HG03025 (cell line): ENCODE measurements at regions not wholly inside any gene's neighbourhood (a gene's known extent, or its start where the extent isn't known, plus 50 kb on each side); places are given as distances from the start of the nearest gene placed in this dataset.

Experiments used
- ATAC-seq: cut with Tn5 transposase; IDR thresholded peaks from one replicate; pipeline ENCODE4 v1.9.1; 2021; ENCODE audit warnings: mild to moderate bottlenecking, moderate library complexity; ENCODE audit not compliant: unreplicated experiment, low FRiP score

DNA sequence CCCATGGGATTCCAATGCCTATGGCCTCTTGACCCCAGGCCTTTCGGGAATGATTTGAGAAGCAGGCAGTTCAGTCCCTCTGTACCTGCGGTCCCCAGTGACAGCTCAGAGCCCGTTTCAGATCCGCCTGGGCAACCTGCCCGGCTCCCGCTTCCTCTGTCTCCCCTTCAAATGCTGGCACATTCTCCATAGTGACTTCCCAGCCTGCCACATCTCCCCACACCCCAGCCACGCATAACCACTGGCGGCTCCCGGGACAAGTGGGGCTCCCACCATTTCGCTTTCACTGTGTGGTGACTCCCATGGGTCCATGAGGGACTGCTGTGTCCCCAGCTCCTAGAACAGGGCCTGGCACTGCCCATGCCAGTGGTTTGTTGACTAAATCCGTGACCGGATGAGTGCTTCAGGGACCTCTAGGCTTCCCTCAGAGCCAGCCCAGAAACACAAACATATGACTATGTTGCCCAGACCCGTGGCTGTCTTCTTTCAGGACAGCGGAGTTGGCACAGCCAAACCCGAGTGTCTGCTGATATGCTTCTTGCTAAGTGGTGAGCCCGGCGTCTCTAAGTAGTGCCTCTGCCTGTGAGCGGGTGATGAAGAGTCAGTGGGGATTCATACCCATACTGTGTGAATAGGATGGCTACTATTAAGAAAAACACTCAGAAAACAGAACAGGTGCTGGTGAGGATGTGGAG is 91.2 kb downstream of the GLI2 start:
- no peak for ATAC-seq

DNA sequence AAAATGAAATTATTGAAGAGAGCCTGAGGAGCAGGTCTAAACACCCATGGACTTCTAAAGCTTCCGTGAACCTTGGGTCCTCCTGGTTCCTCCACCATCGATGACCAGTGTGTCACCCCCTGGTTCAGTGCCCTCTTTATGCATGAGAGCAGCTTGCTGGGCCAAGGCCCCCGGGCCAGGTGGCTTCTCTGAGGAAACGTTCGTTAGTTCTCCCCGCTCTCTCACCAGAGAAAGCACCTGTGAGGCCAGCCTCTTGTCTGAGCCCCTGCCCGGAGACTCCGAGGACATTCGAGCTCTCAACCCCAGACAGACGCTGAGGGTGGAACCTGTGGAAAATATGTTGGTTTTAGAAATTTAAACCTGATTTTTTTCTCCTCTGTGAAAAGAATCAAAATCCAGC is 92.4 kb downstream of the GLI2 start:
- no peak for ATAC-seq

DNA sequence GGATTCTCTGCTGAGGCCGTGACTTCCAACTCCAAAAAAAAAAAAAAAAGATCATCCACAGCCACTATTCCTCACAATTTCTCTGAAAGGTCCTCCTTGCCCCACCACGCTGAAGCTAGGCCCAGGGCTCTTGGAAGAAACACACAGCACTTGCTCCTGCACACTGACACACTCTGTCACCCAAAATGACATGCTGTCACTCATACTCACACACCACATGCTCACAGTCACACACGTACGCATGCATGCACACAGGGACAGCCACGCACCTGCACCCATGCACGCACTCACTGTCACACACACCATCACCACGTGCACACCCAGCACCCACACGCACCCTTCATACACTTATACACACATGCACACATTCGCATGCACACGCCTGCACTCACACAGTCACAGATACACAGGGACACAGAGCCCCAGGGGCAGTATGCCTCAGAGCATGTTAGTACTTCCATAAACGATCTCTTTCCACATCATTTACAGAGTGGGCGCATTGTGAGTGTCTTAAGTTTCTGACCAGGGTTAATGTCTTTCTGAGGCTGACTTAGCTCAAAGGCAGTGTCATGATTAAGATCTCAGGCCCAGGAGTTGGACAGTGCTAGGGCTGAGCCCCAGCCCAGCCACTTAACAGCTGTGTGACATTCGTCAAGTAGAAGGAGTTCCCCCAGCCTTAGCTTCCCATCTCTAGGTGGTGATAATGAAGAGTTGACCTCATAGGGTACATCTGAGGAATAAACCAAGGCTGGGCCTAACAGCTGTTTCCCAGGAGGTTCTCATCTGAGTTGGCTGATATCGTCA is 93.4 kb downstream of the GLI2 start:
- ATAC-seq: no peak

DNA sequence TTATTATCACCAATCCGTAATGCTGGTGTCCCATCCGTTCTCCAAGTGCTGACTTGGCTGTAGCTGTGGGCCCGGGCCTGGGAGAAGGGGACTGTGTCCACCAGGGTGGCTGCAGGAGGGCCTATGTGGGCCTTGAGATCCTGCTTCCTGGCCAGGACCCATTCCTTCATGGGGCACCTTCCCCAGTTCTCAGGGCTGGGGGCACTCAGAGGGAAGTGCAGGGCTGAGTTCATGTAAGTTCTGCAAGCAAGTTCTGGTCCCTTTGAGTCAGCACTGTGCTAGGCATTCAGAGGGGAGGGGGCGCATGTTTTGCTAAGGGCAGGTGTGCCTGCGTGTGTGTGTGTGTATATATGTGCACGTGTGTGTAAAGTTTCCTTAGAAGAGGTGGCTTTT is 94.0 kb downstream of the GLI2 start:
- no peak for ATAC-seq

DNA sequence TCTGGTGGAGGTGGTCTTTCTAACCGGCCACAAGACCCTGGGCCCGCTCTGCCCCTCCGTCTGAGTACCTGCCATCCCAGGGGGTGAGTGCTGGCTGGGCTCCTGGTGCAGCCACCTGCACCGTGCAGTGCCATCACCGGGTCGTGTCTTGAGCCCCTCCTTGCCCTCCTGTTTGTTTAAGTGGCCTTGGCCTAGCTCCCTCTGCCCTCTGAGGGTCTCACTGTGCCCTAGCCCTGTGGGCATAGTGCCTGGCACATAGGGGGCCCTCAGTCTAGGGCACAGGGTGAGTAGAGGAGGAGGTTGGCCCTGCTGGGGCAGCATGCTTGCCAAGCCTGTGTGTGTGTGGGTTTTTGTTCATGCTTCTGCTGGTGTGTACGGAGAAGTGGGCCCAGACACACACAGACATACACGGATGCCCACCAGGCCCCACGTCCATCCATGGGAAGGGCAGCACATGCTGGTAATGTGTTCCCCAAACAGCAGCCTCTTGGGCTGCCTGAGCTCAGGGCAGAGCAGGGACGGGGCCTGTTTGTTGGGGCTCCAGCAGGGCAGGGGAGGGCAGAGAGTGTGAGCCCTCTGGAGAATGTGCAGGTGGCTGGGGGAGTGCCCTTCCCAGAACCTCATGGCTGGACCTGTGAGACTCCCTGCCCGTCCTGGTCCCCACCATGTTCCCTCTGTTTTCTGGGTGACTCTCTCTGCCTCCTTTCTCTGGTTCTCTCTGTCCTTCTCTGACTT is 94.6 kb downstream of the GLI2 start:
- ATAC-seq: no peak

DNA sequence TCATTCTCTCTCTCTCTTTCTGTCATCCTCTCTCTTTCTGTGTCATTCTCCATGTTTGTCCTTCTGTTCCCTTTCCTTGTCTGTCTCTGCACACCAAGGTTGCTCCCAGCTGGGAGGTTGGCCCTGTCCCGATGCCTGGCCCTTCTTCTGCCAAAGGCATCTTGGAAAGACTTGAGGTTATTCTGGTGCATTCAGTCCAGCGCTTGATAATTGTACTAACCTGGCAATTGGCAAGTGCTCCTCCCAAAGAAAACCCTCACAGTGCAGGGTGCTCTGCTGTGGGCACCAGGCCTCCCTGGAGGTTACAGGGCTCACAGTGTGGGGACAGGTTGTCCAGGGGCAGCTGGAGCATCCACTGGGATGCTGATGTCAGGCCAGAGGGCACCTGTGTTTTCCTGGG is 95.4 kb downstream of the GLI2 start:
- ATAC-seq: no peak

DNA sequence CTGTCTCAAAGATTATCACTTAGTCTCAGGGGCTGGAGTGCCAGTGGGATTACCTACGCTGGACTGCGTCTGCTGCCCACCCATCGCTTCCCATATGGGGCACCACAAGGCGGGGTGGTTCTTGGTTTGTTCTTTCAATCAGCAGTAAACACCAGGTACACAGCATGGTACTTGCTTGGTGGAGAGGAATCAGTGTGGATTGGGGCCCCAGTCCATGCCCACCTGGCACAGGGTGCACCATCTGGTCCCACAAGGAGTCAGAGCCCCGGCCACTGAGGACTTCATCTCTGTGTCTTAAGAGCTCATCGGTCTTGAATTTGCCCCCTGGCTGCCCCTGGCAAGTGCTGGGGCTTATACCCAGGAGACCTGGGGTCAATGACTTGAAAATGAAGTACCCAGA is 96.2 kb downstream of the GLI2 start:
- ATAC-seq: no peak

DNA sequence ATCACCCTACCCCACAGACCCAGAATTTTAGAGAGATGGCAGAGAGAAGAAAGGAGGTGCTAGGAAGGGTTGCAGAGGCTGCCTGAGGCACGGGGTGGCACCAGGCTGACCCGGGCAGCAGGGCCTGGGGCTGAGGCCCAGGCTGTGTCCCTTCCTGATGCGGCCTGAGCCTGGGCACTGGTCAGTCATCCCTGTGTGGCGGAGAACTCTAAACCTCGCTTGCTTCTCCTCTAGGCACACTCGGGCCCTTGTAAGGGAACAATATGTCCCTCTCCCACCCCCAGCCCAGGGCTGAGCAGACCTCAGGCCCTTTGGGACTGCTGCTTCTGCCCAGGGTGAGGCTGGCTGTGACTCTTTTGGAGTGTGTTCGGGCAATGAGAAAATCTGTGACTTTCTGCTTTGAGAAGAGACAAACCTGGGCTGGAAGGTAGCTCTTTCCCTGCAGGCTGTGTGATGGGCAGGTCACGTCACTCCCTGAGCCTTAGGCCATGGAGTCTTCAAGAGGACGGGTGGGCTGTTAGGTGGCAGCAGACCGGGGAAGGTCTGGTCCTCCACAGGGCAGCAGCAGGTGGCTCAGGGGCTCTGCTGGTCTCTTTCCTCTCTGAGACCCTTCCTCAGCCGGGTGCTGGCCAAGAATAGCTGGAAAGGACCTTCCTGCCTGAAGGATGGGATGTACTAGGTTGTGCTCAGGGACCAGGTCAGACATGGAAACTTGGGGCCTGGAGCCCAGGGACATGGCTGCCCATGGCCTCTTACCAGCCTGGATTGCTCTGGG is 96.8 kb downstream of the GLI2 start:
- no peak for ATAC-seq

DNA sequence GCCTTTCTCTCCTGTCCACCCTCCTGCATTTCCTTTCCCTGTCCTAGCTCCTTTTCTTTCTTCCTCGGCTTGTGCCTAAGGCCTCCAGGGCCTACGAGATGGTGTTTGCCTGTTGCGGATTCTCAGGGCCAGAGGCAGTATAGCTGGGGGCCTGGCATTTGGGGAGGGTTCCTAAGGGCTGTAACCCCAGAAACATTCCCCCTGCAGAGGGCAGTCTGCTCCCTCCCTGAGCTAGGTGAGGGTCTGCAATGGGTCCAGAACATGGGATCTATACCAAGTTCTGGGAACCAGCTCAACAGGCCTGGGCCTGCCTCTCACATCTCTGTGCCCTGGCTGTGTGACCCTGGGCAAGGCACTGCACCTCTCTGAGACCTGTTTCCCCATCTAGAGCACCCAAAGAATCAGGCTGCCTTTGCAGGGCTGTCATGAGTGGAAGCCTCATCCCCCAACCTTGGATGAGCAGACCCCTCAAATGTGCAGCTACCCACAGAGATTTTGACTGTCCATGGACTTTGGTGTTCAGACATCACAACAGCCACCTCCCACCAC is 97.5 kb downstream of the GLI2 start:
- ATAC-seq: no peak

DNA sequence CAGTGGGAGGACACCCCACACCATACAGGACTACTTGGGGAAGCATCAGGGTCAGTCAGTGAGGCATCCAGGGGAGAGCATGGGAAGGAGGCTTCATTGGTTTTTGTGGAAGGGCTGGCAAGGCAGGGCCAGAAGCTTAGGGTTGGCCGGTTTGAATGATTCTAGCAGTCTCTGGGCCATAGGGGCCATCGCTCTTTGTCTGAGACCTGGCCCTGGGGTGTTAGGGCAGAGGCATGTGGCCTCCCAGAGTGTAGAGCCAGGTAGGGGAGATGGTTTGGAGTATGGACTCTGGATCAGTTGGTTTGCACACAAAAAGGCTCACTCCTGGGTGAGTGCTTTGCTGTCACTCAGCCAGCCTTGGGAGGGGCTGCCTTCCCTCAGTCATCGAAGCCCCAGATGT is 98.5 kb downstream of the GLI2 start:
- ATAC-seq: no peak

DNA sequence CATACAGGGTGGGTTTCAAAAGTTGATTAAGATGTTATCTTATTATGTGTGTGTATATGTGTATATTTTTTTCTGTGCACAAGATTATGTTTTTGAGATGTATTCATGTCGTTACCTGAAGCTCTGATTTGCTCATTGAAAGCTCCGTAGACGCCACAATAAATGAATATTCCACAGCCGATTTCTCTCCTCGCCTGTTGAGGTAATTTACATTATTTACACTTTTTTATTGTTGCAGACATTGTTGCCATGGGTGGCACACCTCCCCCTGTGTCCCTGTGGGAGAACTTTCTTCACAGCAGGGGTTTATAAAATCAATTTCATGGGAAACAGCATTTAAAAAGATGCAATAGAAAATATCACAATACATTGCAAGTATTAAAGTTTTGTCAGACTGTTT is 100.6 kb downstream of the GLI2 start:
- ATAC-seq: no peak

DNA sequence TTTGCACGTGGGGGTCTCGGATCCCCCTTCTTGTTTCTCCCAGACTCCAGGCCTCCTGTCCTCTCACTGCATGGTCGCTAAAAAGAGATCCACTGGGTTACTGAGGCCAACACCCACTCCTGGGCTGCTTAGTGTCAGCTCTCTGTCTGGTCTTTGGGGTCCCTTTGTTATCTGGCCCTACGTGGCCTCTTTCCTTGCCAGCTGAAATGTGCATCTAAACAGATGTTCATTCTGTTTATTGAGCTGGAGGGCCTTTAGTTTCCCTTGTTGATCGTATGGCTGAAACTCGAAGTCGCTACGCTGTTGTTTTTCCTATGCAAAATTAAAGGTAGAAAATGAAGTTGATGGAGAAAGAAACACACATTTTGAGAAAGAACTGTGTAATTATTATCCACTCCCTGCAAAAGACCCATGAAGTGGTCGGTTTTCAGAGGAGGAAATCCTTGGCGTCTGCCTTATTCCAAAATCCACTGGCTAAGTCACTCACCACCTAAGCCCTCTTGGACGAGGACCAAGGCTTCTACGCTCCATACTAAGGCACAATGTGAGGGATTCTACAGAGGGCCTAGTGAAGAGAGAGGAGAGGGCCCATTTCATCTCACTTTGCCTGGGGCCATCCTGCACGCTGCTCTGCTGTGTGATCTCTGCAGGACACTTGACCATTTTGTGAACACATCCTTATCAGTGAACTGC is 105.3 kb downstream of the GLI2 start:
- no peak for ATAC-seq

DNA sequence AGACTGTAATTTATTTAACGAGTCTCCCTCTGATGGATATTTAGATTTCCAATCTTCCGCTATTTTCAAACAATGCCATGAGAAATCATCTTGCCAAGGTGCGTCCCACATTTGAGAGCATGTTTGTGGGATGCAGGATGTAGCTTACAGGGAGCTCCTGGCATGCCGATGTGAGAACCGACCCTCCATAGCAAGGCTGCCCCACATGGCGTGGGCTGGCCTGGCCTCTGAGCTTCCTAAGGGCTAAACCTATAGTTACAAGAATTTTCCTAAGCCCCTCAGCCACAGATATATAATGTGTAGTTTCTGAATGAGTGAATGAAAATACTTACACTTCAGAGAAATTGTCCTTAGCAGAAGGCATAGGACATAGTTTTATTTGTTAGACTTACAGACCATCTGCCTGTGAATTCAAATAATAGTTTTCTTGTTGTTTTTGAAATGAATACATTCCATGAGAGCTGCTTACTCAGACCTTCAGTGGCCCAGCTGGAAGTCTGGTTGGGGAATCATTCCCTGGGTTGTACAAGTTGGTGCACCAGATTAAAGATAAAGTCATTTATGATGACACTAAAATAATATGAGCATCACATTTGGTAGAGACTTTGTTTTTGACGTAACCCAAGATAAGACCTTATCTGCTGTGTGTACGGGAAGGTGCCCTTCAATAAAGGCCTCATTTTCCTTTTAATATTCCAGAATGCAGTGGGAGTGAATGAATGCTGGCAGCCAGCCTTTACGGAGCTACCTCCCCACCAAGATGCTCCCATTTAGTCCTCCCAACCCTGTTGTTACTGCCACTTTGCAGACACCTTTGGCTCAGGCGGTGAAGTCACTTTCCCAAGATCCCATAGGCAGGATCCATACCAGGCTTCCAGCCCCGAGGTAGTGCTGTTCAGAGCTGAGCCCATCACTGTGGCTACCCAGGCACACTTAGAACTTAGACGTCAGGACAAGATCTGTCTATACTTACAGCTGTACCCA is 107.1 kb downstream of the GLI2 start:
- no peak for ATAC-seq

DNA sequence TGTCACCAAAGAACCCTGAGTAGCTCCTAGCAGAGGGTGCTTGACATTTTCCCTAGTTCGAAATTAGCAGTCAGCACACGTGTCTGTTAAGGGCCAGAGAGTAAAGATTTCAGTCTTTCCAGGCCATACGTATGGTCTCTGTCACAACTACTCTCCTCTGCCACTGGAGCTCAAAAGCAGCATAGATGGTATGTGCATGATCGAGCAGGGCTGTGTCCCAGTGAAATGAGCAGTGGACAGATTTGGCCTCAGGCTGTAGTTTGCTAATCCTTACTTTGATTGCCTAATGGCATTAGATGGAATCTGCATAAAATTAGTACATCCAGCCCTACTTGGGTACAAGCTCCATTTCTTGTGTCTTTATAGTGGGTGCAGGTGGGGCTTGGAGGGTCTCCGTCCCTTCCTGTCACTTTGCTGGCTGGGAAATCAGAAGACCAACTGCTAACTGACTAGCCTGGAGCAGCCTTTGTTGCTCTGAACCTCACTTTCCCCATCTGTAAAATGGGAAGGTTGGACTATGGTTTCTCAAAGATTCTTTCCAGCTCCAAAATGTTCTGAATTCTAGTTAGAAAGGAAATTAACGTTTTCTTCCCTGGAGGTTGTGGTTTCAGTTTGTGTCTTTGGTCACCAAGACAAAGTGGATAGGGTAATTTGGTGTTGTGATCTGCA is 108.5 kb downstream of the GLI2 start:
- no peak for ATAC-seq

DNA sequence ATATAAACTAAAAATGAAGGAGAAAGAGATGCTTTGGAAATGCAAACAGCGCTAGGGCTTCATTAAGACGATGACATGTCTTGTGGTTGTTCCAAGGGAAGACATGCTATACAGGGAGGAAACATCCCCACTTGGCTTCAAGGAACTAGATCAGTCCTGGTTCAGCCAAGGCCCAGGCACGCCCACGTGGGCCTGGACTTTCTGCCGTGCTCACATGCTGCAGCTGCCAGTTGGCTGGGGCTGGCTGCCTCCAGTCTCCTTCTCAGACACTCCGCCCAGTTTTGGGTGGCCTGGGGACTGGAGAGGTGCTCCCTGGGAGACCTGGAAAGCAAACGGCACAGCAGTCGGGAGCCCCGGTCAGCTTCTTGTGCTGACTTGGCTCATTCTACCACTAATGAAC is 109.6 kb downstream of the GLI2 start:
- no peak for ATAC-seq

DNA sequence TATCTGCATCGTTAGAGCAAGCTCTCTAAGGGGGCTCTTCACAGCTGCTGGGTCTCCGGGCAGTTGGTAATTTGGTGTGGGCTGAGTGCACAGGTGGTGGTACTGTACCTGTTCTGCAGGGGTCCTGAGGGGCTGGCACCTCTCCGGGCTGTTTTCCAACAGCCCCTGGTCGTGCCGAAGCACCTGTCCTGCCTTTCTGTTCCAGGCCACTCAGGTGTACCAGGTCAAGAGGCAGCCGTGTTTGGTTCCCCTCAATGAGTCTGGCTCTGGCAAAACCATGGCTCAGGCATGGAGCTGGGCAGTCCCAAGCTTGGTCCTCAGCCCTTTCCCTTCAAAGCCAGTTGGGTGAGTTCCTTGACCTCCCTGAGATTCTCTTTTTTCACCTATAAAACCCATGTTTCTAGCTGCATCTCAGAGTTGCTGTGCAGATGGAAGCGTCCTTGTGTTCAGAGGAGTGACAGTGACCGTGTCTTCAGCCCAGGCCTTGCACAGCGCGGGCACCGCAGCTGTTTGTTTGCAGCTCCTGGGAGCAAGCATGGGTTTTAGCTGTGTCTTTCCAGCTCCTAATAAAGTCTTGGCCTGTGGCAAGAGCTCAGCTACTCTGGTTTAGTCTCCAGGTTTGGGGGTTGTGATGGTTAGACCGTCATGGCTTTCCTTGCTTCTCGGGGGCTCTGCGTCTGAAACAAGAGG is 110.9 kb downstream of the GLI2 start:
- ATAC-seq: no peak

DNA sequence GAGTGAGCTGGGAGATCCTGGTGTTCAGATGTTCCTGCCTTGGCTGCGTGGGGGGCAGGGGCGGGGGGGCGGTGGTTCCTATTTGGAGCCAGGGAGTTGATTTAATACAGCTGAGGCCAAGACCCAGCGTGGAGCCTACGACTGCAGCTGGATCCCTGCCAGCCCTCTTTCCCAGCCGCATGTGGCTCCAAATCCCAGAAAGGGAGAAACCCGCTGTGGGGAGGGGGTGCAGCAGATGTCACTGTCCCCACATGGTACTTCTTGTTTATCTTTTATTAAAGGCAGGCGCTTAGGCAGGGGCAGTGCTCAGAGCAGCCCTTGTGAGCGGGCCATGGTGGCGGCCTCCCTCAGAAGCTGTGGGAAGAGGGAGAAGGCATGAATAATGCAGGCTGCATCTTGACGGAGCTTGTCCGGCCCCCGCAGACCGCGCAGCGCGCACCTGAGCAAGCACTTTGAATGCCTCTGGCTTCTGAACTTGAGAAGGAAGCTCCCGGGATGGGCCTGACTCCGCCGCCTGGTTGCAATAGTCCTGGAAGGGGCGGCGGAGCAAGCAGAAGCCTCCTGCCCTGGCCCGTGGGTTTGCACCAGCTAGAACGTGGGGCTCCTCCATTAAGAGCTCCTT is 112.1 kb downstream of the GLI2 start:
- ATAC-seq: no peak
